ENCODE measurements at regions not wholly inside any gene's neighbourhood (a gene's known extent, or its start where the extent isn't known, plus 50 kb on each side); places are given as distances from the start of the nearest gene placed in this dataset.

DNA sequence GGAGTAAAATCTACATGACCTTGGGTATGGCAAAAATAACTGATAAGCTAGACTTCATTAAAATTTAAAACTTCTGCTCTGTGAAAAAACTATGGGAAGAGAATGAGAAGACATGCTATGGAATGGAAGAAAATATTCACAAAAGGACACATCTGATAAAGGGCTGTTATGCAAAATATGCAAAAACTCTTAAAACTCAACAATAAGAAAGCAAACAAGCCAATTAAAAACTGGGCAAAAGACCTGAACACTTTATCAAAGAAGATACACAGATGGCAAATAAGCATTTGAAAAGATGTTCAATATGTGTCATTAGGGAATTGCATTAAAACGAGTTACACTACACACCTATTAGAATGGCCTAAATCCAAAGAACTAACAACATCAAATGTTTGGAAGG is 439.5 kb downstream of the EFNA5 start:
- Histone ChIP-seq H3K14ac (ENCODE audit: insufficient read depth, low read length) (no peak overlapping the region), H4K8ac (replicated peaks; ENCODE audit: insufficient read length, low read depth, low read length) (no peak overlapping the region), H3K27ac (ENCODE audit: insufficient read length, low read depth, low read length) (no peak overlapping the region), H4K91ac (ENCODE audit: insufficient read length, low read depth, low read length) (no peak overlapping the region), H4K5ac (ENCODE audit: insufficient read length, low read depth, low read length) (no peak overlapping the region), H2BK120ac (ENCODE audit: low read depth, low read length, poor library complexity, severe bottlenecking) (no peak overlapping the region), H3K9ac (ENCODE audit: extremely low read depth, insufficient read length, low read length) (no peak overlapping the region), H3T11ph (ENCODE audit: low read length) (no peak overlapping the region), H3K56ac (ENCODE audit: insufficient read length, low read depth, low read length) (no peak overlapping the region), H2BK20ac (ENCODE audit: low read depth, low read length, poor library complexity, severe bottlenecking) (no peak overlapping the region), H3K4me2 (ENCODE audit: insufficient read depth, insufficient read length, low read length) (no peak overlapping the region), H2BK15ac (ENCODE audit: low read depth, low read length) (no peak overlapping the region), H3K27me3 (ENCODE audit: insufficient read depth, low read length) (no peaks in the 10 kb centered on the region), H2AFZ (ENCODE audit: low read length) (no peak overlapping the region), H3K18ac (ENCODE audit: insufficient read length, low read depth, low read length) (no peak overlapping the region), H3K79me1 (ENCODE audit: insufficient read depth, low read depth, low read length, poor library complexity, severe bottlenecking) (no peaks in the 10 kb centered on the region), H2AK5ac (ENCODE audit: insufficient read length, low read length) (no peak overlapping the region), H3K23me2 (ENCODE audit: insufficient read length, low read depth, low read length, poor library complexity, severe bottlenecking) (no peaks in the 10 kb centered on the region), H3K4ac (ENCODE audit: low read depth, low read length) (no peak overlapping the region), H3K4me1 (ENCODE audit: insufficient read depth, low read length) (no peaks in the 10 kb centered on the region; the same call in 1 of the 2 replicates), H3K9me3 (ENCODE audit: control insufficient read depth, low read depth, low read length) (no peaks in the 10 kb centered on the region), H4K20me1 (ENCODE audit: control insufficient read depth, insufficient read depth, insufficient read length) (no peaks in the 10 kb centered on the region), H2BK12ac (ENCODE audit: insufficient read length, low read depth, low read length) (no peak overlapping the region), H3K79me2 (ENCODE audit: insufficient read depth, low read length) (no peaks in the 10 kb centered on the region), H3K23ac (ENCODE audit: insufficient read length, low read depth, low read length) (no peak overlapping the region), H2BK5ac (ENCODE audit: insufficient read length, low read length) (no peak overlapping the region)
- WGBS (ENCODE audit: extremely low coverage, insufficient read length, low lambda C conversion rate): no CpG with 5 or more reads among the region's 1 CpG
- Mint-ChIP-seq H3K4me3 (no peak overlapping the region), H3K4me1 (peaks cover 6% of the 10 kb centered on the region in 2 experiments; a peak in 3 of 4 replicates), H3K9me3 (peaks cover 0 to 2% of the 10 kb centered on the region in 2 experiments; a peak in 2 of 5 replicates), H3K27ac (no peak overlapping the region), H3K36me3 (ENCODE audit: insufficient read depth in 1 of 3, low read depth in 3 of 3) (no peaks in the 10 kb centered on the region), H3K27me3 (ENCODE audit: low read depth) (no peaks in the 10 kb centered on the region)
- no peak for TF ChIP-seq CTCF (conservative IDR thresholded peaks at IDR 0.05)
- DNase-seq: no peak
